HG03066 (cell line): ENCODE measurements at regions not wholly inside any gene's neighbourhood (a gene's known extent, or its start where the extent isn't known, plus 50 kb on each side); places are given as distances from the start of the nearest gene placed in this dataset.
"Not testable (repeated sequence)": the region's sequence is repeated elsewhere in the genome, so short reads cannot be mapped to it uniquely, and the experiment has no call there.

Source experiments
- ATAC-seq: cut with Tn5 transposase; IDR thresholded peaks from one replicate; pipeline ENCODE4 v1.9.1; 2021; ENCODE audit warnings: low read depth; ENCODE audit not compliant: unreplicated experiment

- no peak for ATAC-seq
These were observed 156.2 kb upstream of the THSD7A start for GRCh38 chr7:11988186-11988585.

- ATAC-seq: no peak
These were observed 170.4 kb upstream of the THSD7A start for GRCh38 chr7:12002428-12002827.

- ATAC-seq: no peak
These were observed 172.6 kb upstream of the THSD7A start for GRCh38 chr7:12004581-12004980.

- no peak for ATAC-seq
These were observed 175.6 kb upstream of the THSD7A start for GRCh38 chr7:12007576-12007975.

GRCh38 chr7:12013983-12014382 is 182.0 kb upstream of the THSD7A start:
- ATAC-seq: no peak

GRCh38 chr7:12016439-12016838 is 184.4 kb upstream of the THSD7A start:
- no peak for ATAC-seq

- no peak for ATAC-seq
These were observed 185.0 kb upstream of the THSD7A start for GRCh38 chr7:12017046-12017445.

- not testable (repeated sequence) for ATAC-seq
These were observed 189.1 kb upstream of the TMEM106B start for GRCh38 chr7:12022011-12022410.

GRCh38 chr7:12025246-12025645 is 185.8 kb upstream of the TMEM106B start:
- ATAC-seq: no peak

- ATAC-seq: no peak
These were observed 182.6 kb upstream of the TMEM106B start for GRCh38 chr7:12028508-12028907.

- ATAC-seq: no peak
These were observed 181.0 kb upstream of the TMEM106B start for GRCh38 chr7:12030116-12030515.

- no peak for ATAC-seq
These were observed 179.9 kb upstream of the TMEM106B start for GRCh38 chr7:12031186-12031585.

GRCh38 chr7:12031638-12032037 is 179.5 kb upstream of the TMEM106B start:
- no peak for ATAC-seq

GRCh38 chr7:12032146-12032545 is 178.9 kb upstream of the TMEM106B start:
- no peak for ATAC-seq

- not testable (repeated sequence) for ATAC-seq
These were observed 167.6 kb upstream of the TMEM106B start for GRCh38 chr7:12043457-12043856.

- ATAC-seq: no peak
These were observed 158.9 kb upstream of the TMEM106B start for GRCh38 chr7:12052211-12052610.

GRCh38 chr7:12053561-12053960 is 157.5 kb upstream of the TMEM106B start:
- ATAC-seq: no peak

GRCh38 chr7:12054830-12055229 is 156.3 kb upstream of the TMEM106B start:
- ATAC-seq: no peak

GRCh38 chr7:12056381-12056780 is 154.7 kb upstream of the TMEM106B start:
- ATAC-seq: no peak

GRCh38 chr7:12056977-12057376 is 154.1 kb upstream of the TMEM106B start:
- ATAC-seq: no peak

- no peak for ATAC-seq
These were observed 149.0 kb upstream of the TMEM106B start for GRCh38 chr7:12062062-12062461.

- no peak for ATAC-seq
These were observed 146.4 kb upstream of the TMEM106B start for GRCh38 chr7:12064586-12065127.

- ATAC-seq: no peak
These were observed 145.1 kb upstream of the TMEM106B start for GRCh38 chr7:12066004-12066403.
